Adrenal gland (tissue), 9 donors: ENCODE measurements at regions not wholly inside any gene's neighbourhood (a gene's known extent, or its start where the extent isn't known, plus 50 kb on each side); places are given as distances from the start of the nearest gene placed in this dataset.

ENCODE experiments used
- DNase-seq, 7 donors: peaks; one replicate each; pipeline ENCODE4 v3.0.0-alpha.2; 2019 to 2020
- H3K27ac ChIP-seq, 5 donors: fragments of 200-600 bp; sonication (generic) in 4 of 5; 1 replicate in 3 of 5; 2 replicates in 2 of 5; pipeline versions ENCODE4 v1.5.1 to v1.8.0; 2016 to 2020; ENCODE audit warnings: mild to moderate bottlenecking in 1 of 5
- H3K27me3 ChIP-seq: fragments of 200-600 bp; 2 replicates; pipeline ENCODE4 v1.8.0; 2021
- H3K36me3 ChIP-seq, 2 donors: fragments of 200-600 bp; replicated peaks in 1 of 2; 1 replicate in 1 of 2; 2 replicates in 1 of 2; pipeline versions ENCODE4 v1.5.1 to v1.8.0; 2018 to 2022
- H3K4me1 ChIP-seq, 2 donors: fragments of 200-600 bp; replicated peaks in 1 of 2; 1 replicate in 1 of 2; 2 replicates in 1 of 2; pipeline versions ENCODE4 v1.5.1 to v1.8.0; 2018 to 2021
- H3K4me3 ChIP-seq, 4 donors: fragments of 200-600 bp; sonication (generic) in 3 of 4; one replicate each; pipeline ENCODE4 v1.5.1; 2016 to 2018
- H3K9me3 ChIP-seq, 3 donors: fragments of 200-600 bp; sonication (generic) in 1 of 3; replicated peaks in 1 of 3; 1 replicate in 2 of 3; 2 replicates in 1 of 3; pipeline versions ENCODE4 v1.5.1 to v1.8.0; 2016 to 2021
- CTCF ChIP-seq, 6 experiments: fragments of 450-650 bp in 4 of 6; fragments of 200-600 bp in 2 of 6; sonication (generic) in 1 of 6; IDR thresholded peaks; 1 replicate in 5 of 6; 2 replicates in 1 of 6; pipeline versions ENCODE4 v1.5.1 to v1.8.0; 2016 to 2021; ENCODE audit warnings: antibody characterized with exemption in 6 of 6, mild to moderate bottlenecking in 2 of 6, moderate library complexity in 1 of 6
- POLR2A ChIP-seq, 2 donors: fragments of 450-650 bp; IDR thresholded peaks; one replicate each; pipeline ENCODE4 v1.6.1; 2017; ENCODE audit warnings: antibody characterized with exemption in 2 of 2, mild to moderate bottlenecking in 2 of 2, moderate library complexity in 1 of 2
- WGBS, 4 donors: extraction: QIAGEN DNeasy Blood & Tissue Kit in 2 of 4; methylation state at CpG; one replicate each; pipeline versions ENCODE4 v1.1.5 to v1.1.7; 2013 to 2017; 5-methylcytosine and 5-hydroxymethylcytosine counted together
- intact Hi-C, 2 donors: fragments of 100-400 bp; cut with DNase I; formaldehyde crosslinking; loops; one replicate each; pipeline versions ENCODE4 v1.14.1 to v1.15.0; 2022 to 2023
- donor health status: healthy with polysubstance abuse.
- donor health status: Bipolar disorder and iron deficiency.
- donor health status: DM: yes; HTN: yes; CAD: no.
- donor health status: DM: no; HTN: no; CAD: no.
- donor health status: DM: no; HTN: no; CAD: no.

DNA sequence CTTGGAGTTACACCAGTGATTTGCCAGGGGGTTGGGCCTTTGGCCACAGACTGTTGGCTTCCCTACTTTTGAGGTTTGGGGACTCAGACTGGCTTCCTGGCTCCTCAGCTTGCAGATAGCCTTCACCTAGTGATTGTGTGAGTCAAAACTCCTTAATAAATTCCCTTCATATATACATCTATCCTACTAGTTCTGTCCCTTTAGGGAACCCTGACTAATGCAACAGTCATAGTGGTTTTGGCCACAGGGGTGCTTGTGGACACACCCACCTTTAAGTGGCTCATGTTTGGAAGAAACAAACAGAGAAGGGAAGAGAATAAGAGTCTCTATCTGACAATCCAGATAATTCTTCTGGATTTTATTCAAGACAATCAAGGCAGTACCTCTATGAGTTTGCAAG is 457.7 kb downstream of the EPHA3 start:
- Histone ChIP-seq H3K4me3 (no peak overlapping the region), H3K27me3 (no peaks in the 10 kb centered on the region), H3K9me3 (no peaks in the 10 kb centered on the region), H3K4me1 (no peaks in the 10 kb centered on the region), H3K36me3 (no peaks in the 10 kb centered on the region), H3K27ac (no peak overlapping the region)
- DNase-seq, result no peak
- no peak for TF ChIP-seq CTCF (IDR thresholded peaks at IDR 0.05)
- TF ChIP-seq POLR2A (IDR thresholded peaks at IDR 0.05), result no peak
- intact Hi-C loops, result no loop called here

DNA sequence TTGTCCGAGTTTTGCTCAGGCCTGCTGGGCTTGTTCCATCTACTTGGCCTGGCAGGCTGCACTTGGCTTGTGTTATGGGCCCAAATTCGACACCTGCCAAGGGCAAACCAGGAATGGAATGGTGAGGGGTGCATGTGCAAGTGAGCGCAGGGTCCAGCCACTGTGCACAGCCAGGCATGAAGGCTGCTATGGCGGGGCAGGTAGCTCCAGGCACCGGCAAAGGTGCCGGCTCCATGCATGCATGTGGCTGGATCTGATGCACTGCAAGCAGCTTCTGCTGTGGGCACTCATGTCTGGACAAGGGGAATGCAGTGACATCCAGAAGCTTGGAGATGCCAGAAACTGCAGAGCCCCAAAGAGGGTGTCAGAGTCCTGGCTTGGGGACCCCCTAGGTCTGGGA is 463.0 kb downstream of the EPHA3 start:
- H3K4me1 ChIP-seq, result no peaks in the 10 kb centered on the region

GRCh38 chr3:89571298-89571697 is 463.9 kb downstream of the EPHA3 start:
- no peaks in the 10 kb centered on the region for H3K4me1 ChIP-seq
- no peak for DNase-seq
- H3K9me3 ChIP-seq, result no peaks in the 10 kb centered on the region
- H3K27ac ChIP-seq, result no peak overlapping the region
- TF ChIP-seq POLR2A (IDR thresholded peaks at IDR 0.05) (no peak), CTCF (IDR thresholded peaks at IDR 0.05) (no peak)
- H3K27me3 ChIP-seq, result no peaks in the 10 kb centered on the region
- intact Hi-C loops, result no loop called here
- no peaks in the 10 kb centered on the region for H3K36me3 ChIP-seq
- WGBS, 4 donors, result 60 to 77% (median 65%) methylated on average over 8 to 10 of the region's 10 CpGs
- no peak overlapping the region for H3K4me3 ChIP-seq

More for the DNA sequence above, 463.0 kb downstream of the EPHA3 start:
- no peaks in the 10 kb centered on the region for H3K36me3 ChIP-seq
- TF ChIP-seq CTCF (IDR thresholded peaks at IDR 0.05), result no peak
- no peak for TF ChIP-seq POLR2A (IDR thresholded peaks at IDR 0.05)
- WGBS, 4 donors, result 76 to 88% (median 83%) methylated on average over 4 to 6 of the region's 6 CpGs
- H3K9me3 ChIP-seq, result no peaks in the 10 kb centered on the region
- intact Hi-C loops, result no loop called here
- no peak overlapping the region for H3K27ac ChIP-seq
- H3K4me3 ChIP-seq, result no peak overlapping the region
- H3K27me3 ChIP-seq, result no peaks in the 10 kb centered on the region
- DNase-seq, result no peak

- H3K4me3 ChIP-seq, result no peak overlapping the region
- TF ChIP-seq CTCF (IDR thresholded peaks at IDR 0.05) (no peak), POLR2A (IDR thresholded peaks at IDR 0.05) (no peak)
- no peak overlapping the region for H3K27ac ChIP-seq
- WGBS, 4 donors, result 56 to 79% (median 61%) methylated on average over 2 to 7 of the region's 7 CpGs
- H3K9me3 ChIP-seq, result no peaks in the 10 kb centered on the region
- no peaks in the 10 kb centered on the region for H3K27me3 ChIP-seq
- DNase-seq, result no peak
- intact Hi-C loops, result no loop called here
- H3K36me3 ChIP-seq, result no peaks in the 10 kb centered on the region
- no peaks in the 10 kb centered on the region for H3K4me1 ChIP-seq
Measured at GRCh38 chr3:89571707-89572106, 464.3 kb downstream of the EPHA3 start.
